Bronchial epithelial cell (primary cell): ENCODE measurements at regions not wholly inside any gene's neighbourhood (a gene's known extent, or its start where the extent isn't known, plus 50 kb on each side); places are given as distances from the start of the nearest gene placed in this dataset.

Experiments used
- DNase-seq: peaks from one replicate; pipeline ENCODE4 v3.0.0-alpha.2; 2010; ENCODE audit warnings: low read depth
- FAIRE-seq: peaks from 2 replicates; lab custom pipeline; 2011; peaks lifted over from hg19 to GRCh38; lab: Jason Lieb, UNC
- H3K27me3 ChIP-seq: 2 replicates; pipeline ENCODE4 v1.5.1; 2011; ENCODE audit warnings: low read length; ENCODE audit not compliant: control insufficient read depth, insufficient read depth
- H3K36me3 ChIP-seq: 2 replicates; pipeline ENCODE4 v1.5.1; 2011; ENCODE audit warnings: low read length; ENCODE audit not compliant: control insufficient read depth, insufficient read depth
- H3K4me3 ChIP-seq: 2 replicates; pipeline ENCODE4 v1.5.1; 2011; ENCODE audit warnings: mild to moderate bottlenecking, low read depth, low read length, control low read depth
- CTCF ChIP-seq: IDR thresholded peaks from 2 replicates; pipeline ENCODE4 v1.5.1; 2011; ENCODE audit warnings: mild to moderate bottlenecking, moderate library complexity, low read length, control low read depth, inconsistent platforms; ENCODE audit not compliant: insufficient read depth, severe bottlenecking

GRCh38 chr5:115349001-115349817 is 52.8 kb upstream of the CCDC112 start:
- TF ChIP-seq CTCF: no peak
- no peak overlapping the region for H3K4me3 ChIP-seq
- peaks cover 2% of the 10 kb centered on the region for H3K27me3 ChIP-seq
- FAIRE-seq: no peak
- no peaks in the 10 kb centered on the region for H3K36me3 ChIP-seq
- peak; percentile 88 for DNase-seq

GRCh38 chr5:115348175-115348574 is 51.7 kb upstream of the CCDC112 start:
- no peak overlapping the region for H3K4me3 ChIP-seq
- FAIRE-seq: no peak
- TF ChIP-seq CTCF: no peak
- DNase-seq: no peak
- H3K36me3 ChIP-seq: no peaks in the 10 kb centered on the region
- H3K27me3 ChIP-seq: peaks cover 2% of the 10 kb centered on the region
